WTC11 (cell line): ENCODE measurements at regions not wholly inside any gene's neighbourhood (a gene's known extent, or its start where the extent isn't known, plus 50 kb on each side); places are given as distances from the start of the nearest gene placed in this dataset.

Source experiments
- ATAC-seq: fragments of 200-7000 bp; cut with Tn5 transposase; 2 replicates; pipeline ENCODE4 v1.10.0; 2021; ENCODE audit warnings: mild to moderate bottlenecking, moderate library complexity
- CTCF ChIA-PET: fragments of 300-600 bp; sonication (Branson Sonifier 250); formaldehyde crosslinking; loops from one replicate; lab custom pipeline; 2021; ENCODE audit warnings: antibody characterized with exemption; lab: Charles Lee
- POLR2A ChIA-PET: fragments of 350-600 bp; sonication (Branson Sonifier 250); formaldehyde crosslinking; loops from one replicate; lab custom pipeline; 2021; ENCODE audit warnings: antibody characterized with exemption; lab: Charles Lee
- DNase-seq: peaks from one replicate; pipeline ENCODE4 v3.0.0; 2021; ENCODE audit warnings: low spot score
- H3K27ac Mint-ChIP-seq: 2 replicates; pipeline ENCODE4 v1.8.0; 2021; ENCODE audit warnings: mixed read lengths
- H3K27me3 Mint-ChIP-seq: 2 replicates; pipeline ENCODE4 v1.8.0; 2021; ENCODE audit warnings: low read depth, mild to moderate bottlenecking, moderate library complexity, mixed read lengths
- H3K36me3 Mint-ChIP-seq: 2 replicates; pipeline ENCODE4 v1.8.0; 2021; ENCODE audit warnings: mixed read lengths
- H3K4me1 Mint-ChIP-seq: 2 replicates; pipeline ENCODE4 v1.8.0; 2022; ENCODE audit warnings: mixed read lengths
- H3K4me3 Mint-ChIP-seq: 2 replicates; pipeline ENCODE4 v1.8.0; 2021; ENCODE audit warnings: mild to moderate bottlenecking, moderate library complexity, mixed read lengths
- H3K9me3 Mint-ChIP-seq: 2 replicates; pipeline ENCODE4 v1.8.0; 2021; ENCODE audit warnings: mixed read lengths
- ATF2 ChIP-seq: sonication (generic); formaldehyde crosslinking; IDR thresholded peaks from 2 replicates; pipeline ENCODE4 v1.8.1; 2022; ENCODE audit warnings: low read depth, missing genetic modification reagents, borderline replicate concordance
- CBFB ChIP-seq: sonication (generic); formaldehyde crosslinking; IDR thresholded peaks from 2 replicates; pipeline ENCODE4 v1.8.1; 2022; ENCODE audit warnings: mild to moderate bottlenecking, low read depth, missing genetic modification reagents
- CREB1 ChIP-seq: sonication (generic); formaldehyde crosslinking; IDR thresholded peaks from 2 replicates; pipeline ENCODE4 v1.8.0; 2023; ENCODE audit warnings: mild to moderate bottlenecking, missing genetic modification reagents
- CTCF ChIP-seq: fragments of 200-600 bp; IDR thresholded peaks from 2 replicates; pipeline ENCODE4 v1.8.0; 2022; ENCODE audit warnings: antibody characterized with exemption
- FOXJ3 ChIP-seq: sonication (generic); formaldehyde crosslinking; IDR thresholded peaks from 2 replicates; pipeline ENCODE4 v1.9.0; 2021; ENCODE audit warnings: missing genetic modification reagents, mild to moderate bottlenecking, borderline replicate concordance
- KAT7 ChIP-seq: sonication (generic); formaldehyde crosslinking; IDR thresholded peaks from 2 replicates; pipeline ENCODE4 v1.8.1; 2023; ENCODE audit warnings: missing genetic modification reagents, mild to moderate bottlenecking, borderline replicate concordance
- NR1H2 ChIP-seq: sonication (generic); formaldehyde crosslinking; IDR thresholded peaks from 2 replicates; pipeline ENCODE4 v1.9.0; 2021; ENCODE audit warnings: mild to moderate bottlenecking, moderate library complexity, missing genetic modification reagents
- TEAD1 ChIP-seq: sonication (generic); formaldehyde crosslinking; IDR thresholded peaks from 2 replicates; pipeline ENCODE4 v1.8.0; 2022; ENCODE audit warnings: mild to moderate bottlenecking, missing genetic modification reagents
- TEAD4 ChIP-seq: sonication (generic); formaldehyde crosslinking; IDR thresholded peaks from 2 replicates; pipeline ENCODE4 v1.8.0; 2022; ENCODE audit warnings: mild to moderate bottlenecking, missing genetic modification reagents
- TP53 ChIP-seq: sonication (generic); formaldehyde crosslinking; IDR thresholded peaks from 2 replicates; pipeline ENCODE4 v1.8.1; 2023; ENCODE audit warnings: mild to moderate bottlenecking, missing genetic modification reagents
- USF2 ChIP-seq: sonication (generic); formaldehyde crosslinking; IDR thresholded peaks from 2 replicates; pipeline ENCODE4 v1.8.1; 2023; ENCODE audit warnings: mild to moderate bottlenecking, missing genetic modification reagents, moderate library complexity
- ZBTB21 ChIP-seq: sonication (generic); formaldehyde crosslinking; IDR thresholded peaks from 2 replicates; pipeline ENCODE4 v1.8.1; 2023; ENCODE audit warnings: mild to moderate bottlenecking, missing genetic modification reagents, borderline replicate concordance
- ZBTB43 ChIP-seq: sonication (generic); formaldehyde crosslinking; IDR thresholded peaks from 2 replicates; pipeline ENCODE4 v1.8.1; 2023; ENCODE audit warnings: mild to moderate bottlenecking, missing genetic modification reagents
- ZNF232 ChIP-seq: sonication (generic); formaldehyde crosslinking; IDR thresholded peaks from 2 replicates; pipeline ENCODE4 v1.8.0; 2022; ENCODE audit warnings: mild to moderate bottlenecking, missing genetic modification reagents
- ZNF263 ChIP-seq: sonication (generic); formaldehyde crosslinking; IDR thresholded peaks from 2 replicates; pipeline ENCODE4 v1.8.1; 2022; ENCODE audit warnings: low read depth, mild to moderate bottlenecking, moderate library complexity, missing genetic modification reagents
- ZSCAN18 ChIP-seq: fragments of 250-450 bp; sonication (Bioruptor Pico); IDR thresholded peaks from 2 replicates; pipeline ENCODE4 v2.1.2; 2022; ENCODE audit warnings: mild to moderate bottlenecking, moderate library complexity
- TF ChIP-seq, protein P1 (sequence below): sonication (generic); formaldehyde crosslinking; IDR thresholded peaks from 2 replicates; pipeline ENCODE4 v1.8.0; 2022; ENCODE audit warnings: mild to moderate bottlenecking, missing genetic modification reagents
- TF ChIP-seq, protein P2 (sequence below): sonication (generic); formaldehyde crosslinking; IDR thresholded peaks from 2 replicates; pipeline ENCODE4 v1.8.1; 2022; ENCODE audit warnings: mild to moderate bottlenecking, missing genetic modification reagents, moderate library complexity, borderline replicate concordance
- TF ChIP-seq, protein P3 (sequence below): sonication (generic); formaldehyde crosslinking; IDR thresholded peaks from 2 replicates; pipeline ENCODE4 v1.8.1; 2023; ENCODE audit warnings: mild to moderate bottlenecking, missing genetic modification reagents, borderline replicate concordance

- H3K9me3 Mint-ChIP-seq = peaks cover 3% of the 10 kb centered on the region
- no peaks in the 10 kb centered on the region for H3K36me3 Mint-ChIP-seq
- DNase-seq (no peak), ATAC-seq (no peak)
- CTCF ChIA-PET = no interaction called here
- H3K27me3 Mint-ChIP-seq = no peaks in the 10 kb centered on the region
- POLR2A ChIA-PET = no interaction called here
- TF ChIP-seq CREB1 (CRISPR knock-in tag) (no peak), ZBTB21 (CRISPR knock-in tag) (no peak), ATF2 (CRISPR knock-in tag) (no peak), TP53 (CRISPR knock-in tag) (no peak), ZBTB43 (no peak), NR1H2 (CRISPR knock-in tag) (no peak), FOXJ3 (CRISPR knock-in tag) (no peak), KAT7 (CRISPR knock-in tag) (no peak), TEAD4 (CRISPR knock-in tag) (no peak), CTCF (no peak), USF2 (no peak), TEAD1 (no peak), ZNF263 (CRISPR knock-in tag) (no peak), ZSCAN18 (CRISPR knock-in tag) (no peak), ZNF232 (CRISPR knock-in tag) (no peak), CBFB (CRISPR knock-in tag) (no peak)
- TF ChIP-seq, protein P1, sequence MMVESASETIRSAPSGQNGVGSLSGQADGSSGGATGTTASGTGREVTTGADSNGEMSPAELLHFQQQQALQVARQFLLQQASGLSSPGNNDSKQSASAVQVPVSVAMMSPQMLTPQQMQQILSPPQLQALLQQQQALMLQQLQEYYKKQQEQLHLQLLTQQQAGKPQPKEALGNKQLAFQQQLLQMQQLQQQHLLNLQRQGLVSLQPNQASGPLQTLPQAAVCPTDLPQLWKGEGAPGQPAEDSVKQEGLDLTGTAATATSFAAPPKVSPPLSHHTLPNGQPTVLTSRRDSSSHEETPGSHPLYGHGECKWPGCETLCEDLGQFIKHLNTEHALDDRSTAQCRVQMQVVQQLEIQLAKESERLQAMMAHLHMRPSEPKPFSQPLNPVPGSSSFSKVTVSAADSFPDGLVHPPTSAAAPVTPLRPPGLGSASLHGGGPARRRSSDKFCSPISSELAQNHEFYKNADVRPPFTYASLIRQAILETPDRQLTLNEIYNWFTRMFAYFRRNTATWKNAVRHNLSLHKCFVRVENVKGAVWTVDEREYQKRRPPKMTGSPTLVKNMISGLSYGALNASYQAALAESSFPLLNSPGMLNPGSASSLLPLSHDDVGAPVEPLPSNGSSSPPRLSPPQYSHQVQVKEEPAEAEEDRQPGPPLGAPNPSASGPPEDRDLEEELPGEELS = no peak
- TF ChIP-seq, protein P2, sequence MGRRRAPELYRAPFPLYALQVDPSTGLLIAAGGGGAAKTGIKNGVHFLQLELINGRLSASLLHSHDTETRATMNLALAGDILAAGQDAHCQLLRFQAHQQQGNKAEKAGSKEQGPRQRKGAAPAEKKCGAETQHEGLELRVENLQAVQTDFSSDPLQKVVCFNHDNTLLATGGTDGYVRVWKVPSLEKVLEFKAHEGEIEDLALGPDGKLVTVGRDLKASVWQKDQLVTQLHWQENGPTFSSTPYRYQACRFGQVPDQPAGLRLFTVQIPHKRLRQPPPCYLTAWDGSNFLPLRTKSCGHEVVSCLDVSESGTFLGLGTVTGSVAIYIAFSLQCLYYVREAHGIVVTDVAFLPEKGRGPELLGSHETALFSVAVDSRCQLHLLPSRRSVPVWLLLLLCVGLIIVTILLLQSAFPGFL = no peak
- TF ChIP-seq, protein P3, sequence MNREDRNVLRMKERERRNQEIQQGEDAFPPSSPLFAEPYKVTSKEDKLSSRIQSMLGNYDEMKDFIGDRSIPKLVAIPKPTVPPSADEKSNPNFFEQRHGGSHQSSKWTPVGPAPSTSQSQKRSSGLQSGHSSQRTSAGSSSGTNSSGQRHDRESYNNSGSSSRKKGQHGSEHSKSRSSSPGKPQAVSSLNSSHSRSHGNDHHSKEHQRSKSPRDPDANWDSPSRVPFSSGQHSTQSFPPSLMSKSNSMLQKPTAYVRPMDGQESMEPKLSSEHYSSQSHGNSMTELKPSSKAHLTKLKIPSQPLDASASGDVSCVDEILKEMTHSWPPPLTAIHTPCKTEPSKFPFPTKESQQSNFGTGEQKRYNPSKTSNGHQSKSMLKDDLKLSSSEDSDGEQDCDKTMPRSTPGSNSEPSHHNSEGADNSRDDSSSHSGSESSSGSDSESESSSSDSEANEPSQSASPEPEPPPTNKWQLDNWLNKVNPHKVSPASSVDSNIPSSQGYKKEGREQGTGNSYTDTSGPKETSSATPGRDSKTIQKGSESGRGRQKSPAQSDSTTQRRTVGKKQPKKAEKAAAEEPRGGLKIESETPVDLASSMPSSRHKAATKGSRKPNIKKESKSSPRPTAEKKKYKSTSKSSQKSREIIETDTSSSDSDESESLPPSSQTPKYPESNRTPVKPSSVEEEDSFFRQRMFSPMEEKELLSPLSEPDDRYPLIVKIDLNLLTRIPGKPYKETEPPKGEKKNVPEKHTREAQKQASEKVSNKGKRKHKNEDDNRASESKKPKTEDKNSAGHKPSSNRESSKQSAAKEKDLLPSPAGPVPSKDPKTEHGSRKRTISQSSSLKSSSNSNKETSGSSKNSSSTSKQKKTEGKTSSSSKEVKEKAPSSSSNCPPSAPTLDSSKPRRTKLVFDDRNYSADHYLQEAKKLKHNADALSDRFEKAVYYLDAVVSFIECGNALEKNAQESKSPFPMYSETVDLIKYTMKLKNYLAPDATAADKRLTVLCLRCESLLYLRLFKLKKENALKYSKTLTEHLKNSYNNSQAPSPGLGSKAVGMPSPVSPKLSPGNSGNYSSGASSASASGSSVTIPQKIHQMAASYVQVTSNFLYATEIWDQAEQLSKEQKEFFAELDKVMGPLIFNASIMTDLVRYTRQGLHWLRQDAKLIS = no peak
- no peaks in the 10 kb centered on the region for H3K4me1 Mint-ChIP-seq
- H3K4me3 Mint-ChIP-seq = no peak overlapping the region
- no peak overlapping the region for H3K27ac Mint-ChIP-seq
These were observed 125.2 kb upstream of the TRAM1L1 start for GRCh38 chr4:117210551-117210950.
